ENCODE measurements at regions not wholly inside any gene's neighbourhood (a gene's known extent, or its start where the extent isn't known, plus 50 kb on each side); places are given as distances from the start of the nearest gene placed in this dataset.
"Not testable (repeated sequence)": the region's sequence is repeated elsewhere in the genome, so short reads cannot be mapped to it uniquely, and the experiment has no call there.

- DNase-seq (ENCODE audit: low read depth) = peak; percentile 40
Observed at GRCh38 chr6:20338156-20338555, 63.5 kb upstream of the E2F3 start.

DNA sequence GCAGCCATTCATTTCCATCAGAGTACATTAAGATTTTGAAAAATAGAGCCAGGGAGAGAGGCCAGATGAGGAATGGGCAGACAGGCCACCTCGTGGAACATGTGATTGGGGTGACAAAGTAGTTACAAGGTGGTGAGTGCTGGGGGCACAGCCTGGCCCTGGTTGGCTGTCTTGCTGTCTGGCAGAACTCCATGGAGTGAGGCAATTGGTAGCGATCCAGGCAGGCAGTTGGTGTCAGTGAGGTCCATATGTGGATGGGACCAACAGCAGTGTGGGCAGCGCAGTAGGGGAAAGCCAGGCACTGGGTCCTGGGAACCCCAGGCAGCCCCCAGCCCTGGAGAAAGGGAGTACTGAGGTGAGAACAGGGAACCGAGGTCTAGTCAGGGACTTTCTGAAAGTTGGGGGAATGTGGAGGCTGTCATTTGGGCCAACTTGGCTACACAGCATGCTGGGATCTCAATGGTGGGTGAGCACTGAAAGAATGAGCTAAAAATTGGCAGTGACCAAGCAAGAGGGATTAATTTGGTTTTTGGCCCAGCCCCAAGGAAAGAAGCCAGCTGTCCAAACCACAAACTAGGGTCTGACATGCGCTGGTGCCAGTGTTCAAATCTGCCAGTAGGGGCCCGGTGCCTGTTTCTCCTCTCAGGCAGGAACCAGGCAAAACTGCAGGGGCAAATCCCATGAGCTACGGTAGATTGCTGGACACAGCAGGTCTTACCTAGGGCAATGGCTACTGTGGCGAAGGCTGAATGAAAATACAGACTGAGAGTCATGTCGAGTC lies 61.4 kb upstream of the E2F3 start:
- no peak for TF ChIP-seq CTCF (IDR thresholded peaks at IDR 0.05; ENCODE audit: insufficient read depth, low read depth, low read length, missing control alignments)
- DNase-seq (ENCODE audit: low read depth) = no peak
- H3K4me3 ChIP-seq (ENCODE audit: low read length) = no peak overlapping the region

More at GRCh38 chr6:20338156-20338555, 63.5 kb upstream of the E2F3 start:
- no peak overlapping the region for H3K4me3 ChIP-seq (ENCODE audit: low read length)
- no peak for TF ChIP-seq CTCF (IDR thresholded peaks at IDR 0.05; ENCODE audit: insufficient read depth, low read depth, low read length, missing control alignments)

DNA sequence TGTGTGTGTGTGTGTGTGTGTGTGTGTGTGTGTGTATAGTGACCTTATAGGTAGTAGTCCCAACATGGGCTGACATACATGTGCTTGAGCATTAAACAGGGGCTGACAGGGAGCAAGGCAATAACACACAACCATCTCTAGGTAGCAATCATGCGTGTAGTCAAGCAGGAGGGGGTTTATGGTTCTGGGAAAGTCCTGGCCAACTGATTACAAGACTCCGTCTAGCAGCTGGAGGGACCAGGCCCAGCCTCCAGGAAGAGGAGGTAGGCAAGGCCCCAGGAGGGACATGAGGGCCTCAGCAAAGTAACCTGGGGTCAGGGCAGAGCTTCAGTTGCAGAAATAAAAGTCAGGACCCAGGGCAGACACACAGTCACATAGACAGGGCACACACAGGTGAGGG lies 60.6 kb upstream of the E2F3 start:
- no peak for TF ChIP-seq CTCF (IDR thresholded peaks at IDR 0.05; ENCODE audit: insufficient read depth, low read depth, low read length, missing control alignments)
- no peak for DNase-seq (ENCODE audit: low read depth)
- no peak overlapping the region for H3K4me3 ChIP-seq (ENCODE audit: low read length)

- no peak overlapping the region for H3K4me3 ChIP-seq (ENCODE audit: low read length)
- DNase-seq (ENCODE audit: low read depth) = no peak
- TF ChIP-seq CTCF (IDR thresholded peaks at IDR 0.05; ENCODE audit: insufficient read depth, low read depth, low read length, missing control alignments) = no peak
Observed at GRCh38 chr6:20341564-20341963, 60.1 kb upstream of the E2F3 start.

DNA sequence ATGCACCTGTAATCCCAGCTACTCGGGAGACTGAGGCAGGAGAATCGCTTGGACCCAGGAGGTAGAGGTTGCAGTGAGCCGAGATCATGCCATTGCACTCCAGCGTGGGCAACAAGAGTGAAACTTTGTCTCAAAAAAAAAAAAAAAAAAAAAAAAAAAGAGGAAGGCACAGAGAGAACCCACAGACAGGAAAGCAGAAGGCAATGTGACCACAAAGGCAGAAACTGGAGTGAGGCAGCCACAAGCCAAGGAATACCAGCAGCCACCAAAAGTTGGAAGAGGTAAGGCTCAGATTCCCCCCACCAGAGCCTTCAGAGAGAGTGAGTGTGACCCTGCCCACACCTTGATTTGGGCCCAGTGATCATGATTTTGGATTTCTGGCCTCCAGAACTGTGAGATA lies 54.7 kb upstream of the E2F3 start:
- DNase-seq (ENCODE audit: low read depth); H3K4me3 ChIP-seq (ENCODE audit: low read length): not testable (repeated sequence)

GRCh38 chr6:20348041-20348440 lies 53.6 kb upstream of the E2F3 start:
- H3K4me3 ChIP-seq (ENCODE audit: low read length) = no peak overlapping the region
- no peak for TF ChIP-seq CTCF (IDR thresholded peaks at IDR 0.05; ENCODE audit: insufficient read depth, low read depth, low read length, missing control alignments)
- no peak for DNase-seq (ENCODE audit: low read depth)

DNA sequence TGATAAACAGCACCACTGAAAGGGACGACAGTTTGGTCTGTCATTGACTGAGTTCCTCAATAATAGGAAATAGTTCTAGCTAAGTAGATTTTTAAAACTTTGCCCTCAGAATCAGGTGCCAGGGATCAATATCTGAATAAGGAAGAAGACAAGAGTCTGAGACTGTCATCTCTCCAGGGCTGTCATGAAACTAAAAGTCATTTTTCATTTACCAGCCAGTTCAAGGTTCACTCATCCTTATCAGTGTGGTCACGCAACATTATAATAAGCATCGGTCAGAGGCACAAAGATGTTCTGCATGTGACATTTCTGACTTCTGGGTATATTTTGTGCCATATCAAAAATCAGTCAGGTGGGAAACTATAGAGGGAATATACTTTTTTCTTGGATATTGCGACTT lies 52.5 kb upstream of the E2F3 start:
- no peak for TF ChIP-seq CTCF (IDR thresholded peaks at IDR 0.05; ENCODE audit: insufficient read depth, low read depth, low read length, missing control alignments)
- DNase-seq (ENCODE audit: low read depth) = no peak
- H3K4me3 ChIP-seq (ENCODE audit: low read length) = no peak overlapping the region

Measured in epithelial cell of esophagus (primary cell).